ENCODE measurements at regions not wholly inside any gene's neighbourhood (a gene's known extent, or its start where the extent isn't known, plus 50 kb on each side); places are given as distances from the start of the nearest gene placed in this dataset.

GRCh38 chr20:40584130-40584809, 104.8 kb downstream of the MAFB start:
- TF ChIP-seq CTCF (conservative IDR thresholded peaks at IDR 0.05 in 1 of 2, IDR thresholded peaks at IDR 0.05 in 1 of 2; ENCODE audit: extremely low read depth in 1 of 2, insufficient read depth in 1 of 2, low read depth in 1 of 2, low read length in 2 of 2): no peak
- TF ChIP-seq EZH2 (IDR thresholded peaks at IDR 0.05; ENCODE audit: borderline replicate concordance, low read length): no peak
